Trophoblast cell (in vitro differentiated cells and primary cell): ENCODE measurements at regions not wholly inside any gene's neighbourhood (a gene's known extent, or its start where the extent isn't known, plus 50 kb on each side); places are given as distances from the start of the nearest gene placed in this dataset.
A peak's percentile ranks its signal among the peaks of the same experiment; 100 is the strongest.

Experiments used
- DNase-seq, 2 donors: peaks; one replicate each; pipeline ENCODE4 v3.0.0-alpha.2; 2016
- H2AFZ ChIP-seq: 2 replicates; pipeline ENCODE4 v1.6.1; 2013; ENCODE audit warnings: low read length, moderate library complexity, mild to moderate bottlenecking; ENCODE audit not compliant: insufficient read depth, poor library complexity
- H2AK5ac ChIP-seq: 2 replicates; pipeline ENCODE4 v1.6.1; 2013; ENCODE audit warnings: mild to moderate bottlenecking, low read length
- H2BK120ac ChIP-seq: 2 replicates; pipeline ENCODE4 v1.6.1; 2013; ENCODE audit warnings: low read length, mild to moderate bottlenecking, moderate library complexity; ENCODE audit not compliant: insufficient read depth, poor library complexity
- H2BK12ac ChIP-seq: 2 replicates; pipeline ENCODE4 v1.6.1; 2013; ENCODE audit warnings: mild to moderate bottlenecking, low read length, moderate library complexity
- H2BK5ac ChIP-seq: 2 replicates; pipeline ENCODE4 v1.6.1; 2013; ENCODE audit warnings: low read length, low read depth, moderate library complexity, mild to moderate bottlenecking; ENCODE audit not compliant: poor library complexity
- H3K14ac ChIP-seq: 2 replicates; pipeline ENCODE4 v1.6.1; 2013; ENCODE audit warnings: mild to moderate bottlenecking, low read length
- H3K18ac ChIP-seq: 2 replicates; pipeline ENCODE4 v1.6.1; 2013; ENCODE audit warnings: mild to moderate bottlenecking, low read length
- H3K23ac ChIP-seq: 2 replicates; pipeline ENCODE4 v1.6.1; 2013; ENCODE audit warnings: low read length
- H3K27ac ChIP-seq: 2 replicates; pipeline ENCODE4 v1.5.1; 2013; ENCODE audit warnings: low read depth, mild to moderate bottlenecking, inconsistent platforms, low read length, moderate library complexity
- H3K27me3 ChIP-seq: 2 replicates; pipeline ENCODE4 v1.6.1; 2013; ENCODE audit warnings: inconsistent platforms, mild to moderate bottlenecking, low read length, moderate library complexity; ENCODE audit not compliant: insufficient read depth
- H3K36me3 ChIP-seq, 2 experiments: 1 replicate in 1 of 2; 2 replicates in 1 of 2; pipeline ENCODE4 v1.6.1; 2013; ENCODE audit warnings: low read length in 2 of 2, mild to moderate bottlenecking in 2 of 2, moderate library complexity in 1 of 2; ENCODE audit not compliant: insufficient read depth in 2 of 2, control insufficient read depth in 1 of 2
- H3K4ac ChIP-seq: 2 replicates; pipeline ENCODE4 v1.6.1; 2013; ENCODE audit warnings: low read depth, mild to moderate bottlenecking, low read length, moderate library complexity
- H3K4me1 ChIP-seq, 2 experiments: 1 replicate in 1 of 2; 2 replicates in 1 of 2; pipeline ENCODE4 v1.6.1; 2013; ENCODE audit warnings: low read length in 2 of 2, mild to moderate bottlenecking in 2 of 2, moderate library complexity in 1 of 2; ENCODE audit not compliant: insufficient read depth in 2 of 2, control insufficient read depth in 1 of 2
- H3K4me2 ChIP-seq: 2 replicates; pipeline ENCODE4 v1.6.1; 2013; ENCODE audit warnings: inconsistent platforms, mild to moderate bottlenecking, low read length, moderate library complexity
- H3K4me3 ChIP-seq: 2 replicates; pipeline ENCODE4 v1.5.1; 2013; ENCODE audit warnings: mild to moderate bottlenecking, low read depth, low read length, inconsistent platforms
- H3K79me1 ChIP-seq: one replicate; pipeline ENCODE4 v1.6.1; 2013; ENCODE audit warnings: low read length
- H3K79me2 ChIP-seq: 2 replicates; pipeline ENCODE4 v1.6.1; 2013; ENCODE audit warnings: low read length, mild to moderate bottlenecking; ENCODE audit not compliant: control insufficient read depth, insufficient read depth, poor library complexity
- H3K9ac ChIP-seq: 2 replicates; pipeline ENCODE4 v1.6.1; 2013; ENCODE audit warnings: mild to moderate bottlenecking, low read length
- H3K9me3 ChIP-seq: 2 replicates; pipeline ENCODE4 v1.6.1; 2013; ENCODE audit warnings: low read depth, mild to moderate bottlenecking, control low read depth, inconsistent platforms, low read length; ENCODE audit not compliant: insufficient read depth
- H4K12ac ChIP-seq: 2 replicates; pipeline ENCODE4 v1.6.1; 2013; ENCODE audit warnings: low read depth, mild to moderate bottlenecking, low read length, moderate library complexity
- H4K8ac ChIP-seq: 2 replicates; pipeline ENCODE4 v1.6.1; 2013; ENCODE audit warnings: low read depth, mild to moderate bottlenecking, low read length, moderate library complexity
- H4K91ac ChIP-seq: one replicate; pipeline ENCODE4 v1.6.1; 2013; ENCODE audit warnings: low read depth, mild to moderate bottlenecking, low read length, moderate library complexity
- WGBS: extraction: QIAGEN DNeasy Blood & Tissue Kit; methylation state at CpG from one replicate; pipeline ENCODE4 v1.1.7; 2013; ENCODE audit warnings: missing lambda C conversion rate; ENCODE audit not compliant: insufficient read length, insufficient coverage; ENCODE audit errors: extremely low coverage; 5-methylcytosine and 5-hydroxymethylcytosine counted together

- WGBS = no CpG with 5 or more reads among the region's 15 CpGs
- DNase-seq = no peak
- Histone ChIP-seq H2BK120ac (peak overlapping the region; percentile 96), H3K4me1 (peaks cover 48% of the 10 kb centered on the region in 2 experiments), H3K9ac (no peak overlapping the region), H3K79me1 (peaks cover 41% of the 10 kb centered on the region), H3K27ac (peak overlapping the region; percentile 83), H3K9me3 (peaks cover 2% of the 10 kb centered on the region), H2AFZ (peak overlapping the region; percentile 15), H3K4ac (peak overlapping the region; percentile 90), H2BK12ac (peak overlapping the region; percentile 95), H3K4me3 (no peak overlapping the region), H4K91ac (peak overlapping the region; percentile 94), H3K36me3 (no peaks in the 10 kb centered on the region), H2AK5ac (peak overlapping the region; percentile 97), H3K4me2 (peak overlapping the region; percentile 39), H3K79me2 (peaks cover 12% of the 10 kb centered on the region), H3K27me3 (no peaks in the 10 kb centered on the region), H3K23ac (no peak overlapping the region), H2BK5ac (peak overlapping the region; percentile 82), H4K8ac (peak overlapping the region; percentile 78), H3K14ac (peak overlapping the region; percentile 65), H3K18ac (peak overlapping the region; percentile 67), H4K12ac (no peak overlapping the region)
These were observed 144.1 kb downstream of the ZFP36L2 start for GRCh38 chr2:43082111-43082894.

GRCh38 chr2:43081131-43081765 is 145.2 kb downstream of the ZFP36L2 start:
- Histone ChIP-seq H2AK5ac (peak overlapping the region; percentile 51), H3K4ac (no peak overlapping the region)
- no CpG with 5 or more reads among the region's 5 CpGs for WGBS

DNA sequence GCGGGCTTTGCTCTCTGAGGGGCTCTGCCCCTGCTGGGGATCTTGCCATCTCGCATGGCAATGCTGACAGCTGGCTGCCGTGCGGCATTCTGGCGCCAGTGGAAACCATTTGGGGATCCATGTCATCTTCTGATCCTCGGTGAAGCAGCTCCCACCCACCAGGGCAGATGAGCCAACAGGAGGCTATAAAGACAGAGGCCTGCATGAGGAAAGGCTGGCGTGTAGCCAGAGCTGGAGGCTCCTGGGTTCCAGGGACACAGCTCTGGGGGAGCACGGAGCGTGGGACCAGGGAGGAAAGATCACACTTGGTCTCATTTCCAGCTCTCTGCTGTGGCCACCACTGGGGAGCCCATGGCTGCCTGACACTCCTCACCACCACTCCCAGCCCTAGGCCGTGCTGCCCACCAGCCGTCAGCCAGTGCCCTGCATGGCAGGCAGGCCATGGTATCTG is 145.8 kb downstream of the ZFP36L2 start:
- H2BK12ac ChIP-seq = peak overlapping the region; percentile 86
- H3K4ac ChIP-seq = no peak overlapping the region
- H3K27me3 ChIP-seq = no peaks in the 10 kb centered on the region
- no peak overlapping the region for H3K4me2 ChIP-seq
- no peak overlapping the region for H3K9ac ChIP-seq
- WGBS = no CpG with 5 or more reads among the region's 11 CpGs
- no peak overlapping the region for H2BK5ac ChIP-seq
- no peak overlapping the region for H2AFZ ChIP-seq
- no peak overlapping the region for H3K27ac ChIP-seq
- H3K23ac ChIP-seq = no peak overlapping the region
- H3K4me3 ChIP-seq = no peak overlapping the region
- H2BK120ac ChIP-seq = peak overlapping the region; percentile 29
- no peak for DNase-seq
- peaks cover 32% of the 10 kb centered on the region for H3K79me1 ChIP-seq
- peak overlapping the region; percentile 20 for H3K18ac ChIP-seq
- peak overlapping the region; percentile 86 for H2AK5ac ChIP-seq
- peaks cover 40 to 46% of the 10 kb centered on the region in 2 experiments for H3K4me1 ChIP-seq
- H3K79me2 ChIP-seq = peaks cover 5% of the 10 kb centered on the region
- peak overlapping the region; percentile 22 for H4K91ac ChIP-seq
- H4K8ac ChIP-seq = no peak overlapping the region
- no peak overlapping the region for H4K12ac ChIP-seq
- no peaks in the 10 kb centered on the region for H3K36me3 ChIP-seq
- H3K9me3 ChIP-seq = peaks cover 2% of the 10 kb centered on the region
- H3K14ac ChIP-seq = peak overlapping the region; percentile 24

More at GRCh38 chr2:43081131-43081765, 145.2 kb downstream of the ZFP36L2 start:
- no peaks in the 10 kb centered on the region for H3K36me3 ChIP-seq
- H3K4me1 ChIP-seq = peaks cover 40 to 45% of the 10 kb centered on the region in 2 experiments
- DNase-seq = no peak
- no peaks in the 10 kb centered on the region for H3K27me3 ChIP-seq
- H2BK5ac ChIP-seq = no peak overlapping the region
- H3K14ac ChIP-seq = peak overlapping the region; percentile 9
- H4K91ac ChIP-seq = peak overlapping the region; percentile 81
- H3K18ac ChIP-seq = no peak overlapping the region
- H3K79me2 ChIP-seq = peaks cover 8% of the 10 kb centered on the region
- H2BK12ac ChIP-seq = peak overlapping the region; percentile 76
- H3K79me1 ChIP-seq = peaks cover 36% of the 10 kb centered on the region
- H4K12ac ChIP-seq = no peak overlapping the region
- H3K4me3 ChIP-seq = no peak overlapping the region
- no peak overlapping the region for H3K23ac ChIP-seq
- H2AFZ ChIP-seq = no peak overlapping the region
- no peak overlapping the region for H3K9ac ChIP-seq
- H2BK120ac ChIP-seq = peak overlapping the region; percentile 36
- no peak overlapping the region for H3K27ac ChIP-seq
- H3K4me2 ChIP-seq = no peak overlapping the region
- peak overlapping the region; percentile 17 for H4K8ac ChIP-seq
- H3K9me3 ChIP-seq = peaks cover 2% of the 10 kb centered on the region

DNA sequence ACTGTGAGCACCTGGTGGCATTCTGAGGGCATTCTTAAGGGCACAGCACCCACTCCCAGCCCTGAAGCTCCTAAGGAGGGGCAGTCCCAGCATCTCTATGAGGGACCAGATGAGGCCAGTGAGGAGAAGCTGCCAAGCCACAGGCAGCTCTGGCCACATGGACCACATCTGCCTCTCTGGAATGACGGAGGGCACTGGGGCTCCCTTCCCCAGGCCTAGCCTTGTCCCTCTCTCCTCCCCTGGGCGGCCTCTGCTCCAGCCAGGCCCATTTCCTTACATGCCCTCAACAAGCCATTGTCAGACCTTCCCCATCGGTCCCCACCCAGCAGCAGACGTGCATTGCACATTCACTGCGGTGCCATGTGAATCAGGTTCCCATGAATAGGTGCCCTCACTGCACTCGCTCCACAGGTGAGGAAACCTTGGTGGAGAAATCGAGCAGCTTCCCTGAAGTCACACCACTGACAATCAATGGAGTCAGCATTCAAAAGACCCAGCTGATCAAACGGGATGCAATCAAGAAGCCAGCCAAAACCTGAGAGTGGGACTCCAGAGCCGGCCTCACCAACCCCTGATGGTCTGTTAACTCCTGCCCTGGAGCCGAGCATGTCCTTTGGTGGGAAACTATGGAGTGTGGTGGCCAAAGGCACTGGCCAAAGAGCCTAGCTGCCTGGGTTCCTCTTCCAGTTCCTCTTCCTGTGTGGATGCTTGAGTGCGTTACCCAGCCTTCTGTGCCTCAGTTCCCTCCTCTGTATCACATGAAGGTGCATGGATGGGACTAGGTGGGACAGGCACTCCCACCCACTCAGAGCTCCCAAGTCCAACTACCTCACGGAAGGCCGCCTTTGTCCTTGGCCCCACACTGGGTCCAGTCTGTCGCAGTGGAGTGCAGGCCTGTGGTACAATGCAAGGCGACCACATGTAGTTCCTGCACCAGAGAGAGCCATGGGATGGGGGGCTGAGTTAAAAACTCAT is 147.3 kb downstream of the ZFP36L2 start:
- H2AFZ ChIP-seq = no peak overlapping the region
- no peak overlapping the region for H3K9ac ChIP-seq
- no peak overlapping the region for H3K27ac ChIP-seq
- no peak overlapping the region for H4K12ac ChIP-seq
- no peak overlapping the region for H3K18ac ChIP-seq
- no peak overlapping the region for H3K14ac ChIP-seq
- H3K36me3 ChIP-seq = no peaks in the 10 kb centered on the region
- DNase-seq = no peak
- no peak overlapping the region for H4K8ac ChIP-seq
- H3K4ac ChIP-seq = no peak overlapping the region
- H3K4me1 ChIP-seq = peaks cover 28 to 32% of the 10 kb centered on the region in 2 experiments
- no peak overlapping the region for H3K4me3 ChIP-seq
- H4K91ac ChIP-seq = peak overlapping the region; percentile 22
- H2AK5ac ChIP-seq = peak overlapping the region; percentile 40
- peaks cover 5% of the 10 kb centered on the region for H3K79me2 ChIP-seq
- H3K27me3 ChIP-seq = no peaks in the 10 kb centered on the region
- peak overlapping the region; percentile 47 for H2BK12ac ChIP-seq
- peaks cover 31% of the 10 kb centered on the region for H3K79me1 ChIP-seq
- H3K23ac ChIP-seq = no peak overlapping the region
- H3K4me2 ChIP-seq = no peak overlapping the region
- no CpG with 5 or more reads among the region's 15 CpGs for WGBS
- no peak overlapping the region for H2BK5ac ChIP-seq
- peaks cover 2% of the 10 kb centered on the region for H3K9me3 ChIP-seq
- H2BK120ac ChIP-seq = no peak overlapping the region
